ENCODE measurements at regions not wholly inside any gene's neighbourhood (a gene's known extent, or its start where the extent isn't known, plus 50 kb on each side); places are given as distances from the start of the nearest gene placed in this dataset.

- no peaks in the 10 kb centered on the region for H4K20me1 ChIP-seq (replicated peaks; ENCODE audit: control insufficient read depth, extremely low read depth, insufficient read depth, low read length)
- no peaks in the 10 kb centered on the region for H3K4me1 ChIP-seq (ENCODE audit: control insufficient read depth, extremely low read depth, insufficient read depth, low read length)
- intact Hi-C loops (cut with micrococcal nuclease) (no loop called here), dilution Hi-C loops (cut with MboI; ENCODE audit: extremely low pct_ligation_motif_present, low sequenced_read_pairs) (no loop called here)
- DNase-seq (ENCODE audit: low read depth, low spot score) (no peak), FAIRE-seq (no peak)
- BruUV-seq (replicated peaks) = no TSS peak
- H3K9me1 ChIP-seq (replicated peaks; ENCODE audit: control insufficient read depth, extremely low read depth, insufficient read depth, low read length) = no peaks in the 10 kb centered on the region
- H3K9ac ChIP-seq (replicated peaks; ENCODE audit: extremely low read depth, insufficient read depth, low read length) = no peak overlapping the region
- H3K79me2 ChIP-seq (ENCODE audit: control insufficient read depth, insufficient read depth, low read length) = no peaks in the 10 kb centered on the region
- H3K4me3 ChIP-seq (replicated peaks in 1 of 3; ENCODE audit: insufficient read depth in 1 of 3, low read depth in 1 of 3, low read length in 3 of 3) = no peak overlapping the region
- ChIA-PET POLR2A (no interaction called here), CTCF (no interaction called here)
- H2AFZ ChIP-seq (ENCODE audit: low read depth, low read length) = no peak overlapping the region
- H3K4me2 ChIP-seq (ENCODE audit: insufficient read depth, low read length) = no peak overlapping the region
- no peaks in the 10 kb centered on the region for H3K9me3 ChIP-seq (replicated peaks; ENCODE audit: control insufficient read depth, insufficient read depth, low read length)
- no peak for TF ChIP-seq EZH2 (IDR thresholded peaks at IDR 0.05; ENCODE audit: borderline replicate concordance, low read depth, low read length, severe bottlenecking)
- TF ChIP-seq MYC (IDR thresholded peaks at IDR 0.05; ENCODE audit: low read depth, low read length) = no peak
- TF ChIP-seq POLR2AphosphoS5 (IDR thresholded peaks at IDR 0.05; ENCODE audit: insufficient read depth, low read depth, low read length) = no peak
- TF ChIP-seq GATA2 (IDR thresholded peaks at IDR 0.05; ENCODE audit: insufficient read depth, insufficient read length, low read depth, low read length) = peak; percentile 29
- peak; percentile 14 for TF ChIP-seq FOS (IDR thresholded peaks at IDR 0.05; ENCODE audit: borderline replicate concordance, insufficient read depth, low read length)
- TF ChIP-seq CTCF (IDR thresholded peaks at IDR 0.05; ENCODE audit: extremely low read depth in 1 of 2, insufficient read depth in 1 of 2, low read depth in 1 of 2, low read length in 2 of 2) = no peak
- no peak for TF ChIP-seq POLR2A (IDR thresholded peaks at IDR 0.05; ENCODE audit: low read depth, low read length)
- H3K36me3 ChIP-seq (ENCODE audit: control insufficient read depth in 2 of 2, extremely low read depth in 1 of 2, insufficient read depth in 2 of 2, low read length in 2 of 2) = no peaks in the 10 kb centered on the region
- H3K27ac ChIP-seq (ENCODE audit: insufficient read depth, low read depth, low read length) = no peak overlapping the region
- H3K27me3 ChIP-seq (ENCODE audit: control insufficient read depth in 2 of 2, insufficient read depth in 2 of 2, low read length in 2 of 2) = no peaks in the 10 kb centered on the region
Measured at GRCh38 chr2:18781541-18782280, 192.3 kb upstream of the NT5C1B start.

Data from endothelial cell of umbilical vein (primary cell).